ENCODE measurements at regions not wholly inside any gene's neighbourhood (a gene's known extent, or its start where the extent isn't known, plus 50 kb on each side); places are given as distances from the start of the nearest gene placed in this dataset.
"Not testable (repeated sequence)": the region's sequence is repeated elsewhere in the genome, so short reads cannot be mapped to it uniquely, and the experiment has no call there.

DNA sequence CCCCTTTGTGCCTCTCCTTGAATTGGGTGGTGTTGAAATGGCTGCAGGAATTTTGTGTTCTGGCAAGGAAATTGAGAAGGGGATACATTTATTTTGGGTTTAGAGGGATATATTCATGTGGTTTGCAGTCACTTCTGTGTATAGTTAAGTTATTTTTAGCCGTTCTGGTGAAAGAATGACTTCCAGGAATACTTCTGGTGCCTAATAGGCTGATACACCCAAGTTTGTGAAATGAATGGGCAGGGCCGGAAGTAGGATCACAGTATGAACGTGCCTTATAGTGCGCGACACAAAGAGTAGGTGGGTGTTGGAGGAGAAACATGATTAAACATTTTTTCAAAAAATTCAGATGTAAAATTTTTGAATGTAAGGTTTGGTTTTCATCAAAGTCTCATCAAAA, 168.6 kb upstream of the ATP5MC3 start:
- DNase-seq (ENCODE audit: low read depth), result no peak

GRCh38 chr2:175342085-175342484, 160.6 kb upstream of the ATP5MC3 start:
- DNase-seq (ENCODE audit: low read depth), result no peak

- DNase-seq (ENCODE audit: low read depth), result no peak
Observed at GRCh38 chr2:175330195-175330594, 148.7 kb upstream of the ATP5MC3 start.

- no peak for DNase-seq (ENCODE audit: low read depth)
Observed at GRCh38 chr2:175326801-175327200, 145.3 kb upstream of the ATP5MC3 start.

DNA sequence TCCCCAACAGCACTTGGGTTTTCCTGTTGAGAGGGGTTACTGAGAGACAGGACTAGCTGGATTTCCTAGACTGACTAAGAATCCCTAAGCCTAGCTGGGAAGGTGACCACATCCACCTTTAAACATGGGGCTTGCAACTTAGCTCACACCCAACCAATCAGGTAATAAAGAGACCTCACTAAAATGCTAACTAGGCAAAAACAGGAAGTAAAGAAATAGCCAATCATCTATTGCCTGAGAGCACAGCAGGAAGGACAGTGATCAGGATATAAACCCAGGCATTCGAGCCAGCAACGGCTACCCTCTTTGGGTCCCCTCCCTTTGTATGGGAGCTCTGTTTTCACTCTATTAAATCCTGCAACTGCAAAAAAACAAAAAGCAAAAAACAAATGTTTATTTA, 144.7 kb upstream of the ATP5MC3 start:
- DNase-seq (ENCODE audit: low read depth), result not testable (repeated sequence)

DNA sequence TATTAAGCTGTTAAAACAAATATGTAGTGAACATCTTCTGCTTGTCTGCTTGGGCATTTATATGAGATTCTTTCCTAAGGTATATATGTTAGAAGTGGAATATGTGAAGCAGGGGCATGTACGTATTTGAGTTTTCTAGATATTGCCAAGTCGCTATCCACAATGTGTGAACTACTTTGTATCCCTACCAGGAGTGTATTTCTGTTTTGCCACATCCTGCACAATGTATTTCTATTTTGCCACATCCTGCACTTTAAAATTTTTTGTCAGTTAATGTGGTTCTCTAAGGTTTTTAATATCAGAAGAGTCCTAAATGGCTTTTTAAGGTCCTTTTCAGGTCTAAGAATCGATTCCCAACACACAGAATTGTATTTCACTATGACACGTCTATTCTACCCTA, 141.7 kb upstream of the ATP5MC3 start:
- no peak for DNase-seq (ENCODE audit: low read depth)

DNA sequence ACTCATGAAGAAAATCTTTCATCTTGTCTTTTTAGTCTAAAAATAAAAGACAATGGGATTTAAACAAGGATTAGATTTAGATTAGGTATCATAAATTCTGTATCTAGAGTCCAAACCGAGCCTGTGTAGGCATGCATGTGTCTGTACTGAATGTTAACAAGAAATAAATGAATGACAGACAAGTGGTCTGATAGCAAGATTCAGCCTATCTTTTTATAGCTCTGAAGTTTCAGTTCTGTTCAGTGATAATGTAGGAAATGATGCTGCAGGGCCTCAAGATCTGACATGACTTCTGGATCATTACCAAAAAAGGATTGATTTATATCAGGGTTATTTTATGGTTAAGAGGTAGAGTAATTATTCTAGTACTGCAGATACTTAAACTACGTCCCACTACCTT, 137.0 kb upstream of the ATP5MC3 start:
- DNase-seq (ENCODE audit: low read depth), result no peak

DNA sequence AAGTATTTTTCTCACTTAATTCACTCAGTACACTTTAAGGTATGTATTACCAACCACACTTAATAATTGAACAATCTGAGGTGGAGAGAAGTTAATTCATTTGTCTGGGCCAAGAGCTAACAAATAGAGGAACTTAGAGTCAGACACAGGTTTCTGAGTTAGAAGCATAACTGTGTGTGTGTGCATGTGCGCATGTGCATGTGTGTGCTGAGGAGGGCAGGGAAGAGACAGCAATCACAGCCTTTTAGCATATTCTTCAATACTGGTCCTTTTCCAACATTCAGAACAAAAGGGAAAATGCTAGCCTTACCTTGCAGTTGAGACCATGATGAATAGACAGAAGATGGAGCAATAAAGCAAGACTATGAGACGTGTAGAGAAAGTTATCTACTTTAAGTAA, 136.2 kb upstream of the ATP5MC3 start:
- DNase-seq (ENCODE audit: low read depth), result no peak

GRCh38 chr2:175312137-175312536, 130.6 kb upstream of the ATP5MC3 start:
- no peak for DNase-seq (ENCODE audit: low read depth)

DNA sequence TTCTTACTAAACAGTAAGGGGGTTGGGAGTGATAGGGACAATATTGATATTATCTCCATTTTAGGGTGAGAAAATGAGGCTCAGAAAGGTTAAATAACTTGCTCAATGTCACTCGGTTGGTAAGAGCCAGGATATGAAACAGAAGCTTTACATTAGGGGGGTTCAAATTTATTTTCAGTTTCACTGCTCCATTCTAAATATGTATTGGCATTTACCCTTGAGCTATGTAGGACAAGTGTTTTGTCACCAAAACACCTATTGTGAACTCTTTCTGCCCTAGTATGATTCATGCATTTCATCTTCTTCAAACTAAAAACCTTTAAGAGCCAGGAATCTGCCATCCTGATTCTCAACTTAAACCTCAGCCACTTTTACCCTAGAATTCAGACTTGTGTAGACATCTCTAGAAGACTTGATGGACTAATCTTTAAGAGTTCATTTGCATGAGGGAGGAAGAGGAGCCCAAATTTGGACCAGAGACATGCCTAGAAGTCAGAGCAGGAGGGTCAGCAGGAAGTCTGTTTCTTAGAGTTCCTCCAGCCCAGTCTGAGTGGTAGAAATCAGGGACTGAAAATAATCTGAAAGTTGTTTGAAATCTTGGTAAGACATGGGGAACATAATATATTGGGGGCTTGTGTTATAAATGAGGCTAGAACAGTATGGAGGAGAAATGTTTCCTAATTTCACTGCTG, 129.4 kb upstream of the ATP5MC3 start:
- no peak for DNase-seq (ENCODE audit: low read depth)

DNA sequence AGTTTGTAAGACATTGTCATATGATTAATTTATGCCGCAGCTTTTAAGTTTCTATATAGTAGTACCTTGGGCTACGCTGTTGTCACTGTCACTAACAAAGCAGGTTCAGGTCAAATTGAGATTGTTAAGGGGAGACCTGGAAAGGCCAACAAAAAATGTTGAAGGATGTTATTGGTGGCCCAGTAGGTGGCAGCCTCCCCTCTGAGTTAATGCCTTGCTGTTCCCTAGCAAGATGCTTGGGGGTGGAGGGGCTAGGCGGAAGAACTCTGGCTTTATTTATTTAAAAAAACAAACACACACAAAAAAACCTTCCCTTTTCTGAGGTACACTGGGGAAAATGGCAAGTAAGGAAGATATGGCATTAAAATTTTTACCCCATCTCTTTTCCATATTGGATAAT, 128.3 kb upstream of the ATP5MC3 start:
- DNase-seq (ENCODE audit: low read depth), result no peak

DNA sequence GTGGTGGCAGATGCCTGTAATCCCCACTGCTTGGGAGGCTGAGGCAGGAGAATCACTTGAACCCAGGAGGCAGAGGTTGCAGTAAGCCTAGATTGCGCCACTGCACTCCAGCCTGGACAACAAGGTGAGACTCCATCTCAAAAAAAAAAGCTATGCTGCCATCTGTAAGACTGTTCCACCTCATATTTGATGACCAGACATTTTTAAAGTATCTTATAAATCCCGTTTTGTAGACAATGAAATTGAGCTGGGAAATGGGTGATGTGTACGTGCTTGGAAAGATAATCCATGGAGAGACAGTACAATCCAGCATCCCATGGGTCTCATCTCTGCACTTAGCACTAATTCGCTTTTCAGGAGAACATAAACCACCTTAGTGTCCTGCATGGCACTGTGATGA, 126.5 kb upstream of the ATP5MC3 start:
- no peak for DNase-seq (ENCODE audit: low read depth)

DNA sequence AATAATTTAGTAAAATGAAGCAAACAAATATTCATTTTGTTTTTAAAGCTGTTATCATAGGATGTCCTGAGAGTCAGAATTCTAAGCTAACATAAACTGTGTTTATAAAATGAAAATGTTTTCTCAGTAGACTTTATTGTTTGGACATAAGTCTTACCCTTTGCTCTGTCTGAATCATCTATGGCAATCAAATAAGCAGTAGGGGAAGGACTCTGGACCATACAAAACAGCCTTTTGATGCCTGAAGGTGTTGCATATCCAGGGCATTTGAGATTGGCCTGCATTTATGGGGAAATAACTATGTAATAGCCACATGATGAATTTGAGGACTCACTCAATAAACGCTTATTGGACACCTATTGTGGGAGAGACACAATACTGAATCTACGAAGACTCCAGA, 123.0 kb upstream of the ATP5MC3 start:
- no peak for DNase-seq (ENCODE audit: low read depth)

DNA sequence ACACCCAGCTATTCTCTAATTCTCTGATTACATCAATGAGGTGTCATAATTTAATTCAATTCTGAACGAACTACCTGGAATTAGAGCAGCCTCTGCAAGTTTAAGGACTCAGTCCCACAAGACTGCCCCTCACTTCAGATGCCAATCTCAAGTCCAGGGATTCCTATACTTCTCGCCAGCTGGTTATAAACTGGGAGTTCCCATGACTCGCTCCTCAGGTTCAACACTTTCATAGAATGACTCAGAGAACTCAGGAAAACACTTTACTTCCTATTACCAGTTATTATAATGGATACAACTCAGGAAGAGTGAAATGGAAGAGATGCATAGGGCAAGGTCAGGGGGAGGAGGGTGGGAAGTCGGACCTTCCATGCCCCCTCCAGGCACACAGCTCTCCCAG, 112.3 kb upstream of the ATP5MC3 start:
- no peak for DNase-seq (ENCODE audit: low read depth)

DNA sequence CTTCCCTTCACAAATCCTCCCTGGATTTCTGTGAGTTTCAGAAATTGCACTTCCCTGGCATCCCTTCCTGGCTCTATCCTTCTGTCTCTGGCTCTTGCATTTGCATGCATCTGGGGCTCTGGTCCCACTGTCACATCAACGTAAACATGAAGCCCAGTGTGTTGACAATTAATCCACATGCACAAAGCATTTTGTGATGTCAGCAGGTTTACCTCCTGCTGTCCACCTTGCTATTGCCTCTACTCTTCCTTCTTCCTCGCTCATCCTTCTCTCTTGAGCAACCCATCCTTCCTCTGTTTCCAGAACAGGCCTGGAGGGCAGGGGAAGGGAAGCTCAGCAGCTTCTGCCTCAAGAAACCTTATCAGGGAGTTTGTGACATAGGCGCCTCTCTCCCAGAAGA, 111.7 kb upstream of the ATP5MC3 start:
- DNase-seq (ENCODE audit: low read depth), result no peak

DNA sequence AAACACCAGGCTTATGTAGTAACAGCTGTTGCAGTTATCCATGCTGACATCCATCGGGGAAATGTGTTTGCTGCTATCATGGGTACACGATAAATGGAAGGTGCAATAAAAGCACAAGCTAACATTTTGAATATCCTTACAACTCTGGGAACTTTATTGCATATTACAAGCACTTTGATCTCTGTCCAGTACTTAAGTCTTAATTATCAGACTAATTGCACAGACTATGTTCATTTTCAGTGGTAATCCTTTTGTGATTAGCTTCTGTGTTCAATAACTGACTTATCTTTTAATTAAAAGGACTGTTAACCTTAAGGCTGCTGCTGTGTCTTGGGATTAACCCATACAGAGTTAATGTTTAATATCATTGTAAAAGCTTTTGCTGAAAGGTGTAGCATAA, 101.4 kb upstream of the ATP5MC3 start:
- no peak for DNase-seq (ENCODE audit: low read depth)

DNA sequence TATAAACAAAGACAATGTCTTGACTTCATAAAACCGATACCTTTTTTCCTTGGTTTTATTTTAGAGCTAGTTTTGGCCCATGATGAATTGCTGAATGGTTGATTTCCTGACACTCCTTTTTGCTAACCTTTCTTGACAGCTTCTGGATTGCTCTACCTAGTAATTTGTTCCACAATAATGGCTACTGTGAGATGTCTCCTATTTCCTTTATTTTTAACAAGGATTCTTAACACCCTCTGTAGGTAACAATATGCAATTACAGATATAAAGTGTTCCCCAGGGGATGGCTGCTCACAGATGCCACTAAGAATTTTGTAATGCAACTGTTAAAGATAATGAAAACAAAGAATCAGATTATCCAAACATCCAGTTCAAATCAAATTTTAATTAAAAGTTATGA, 100.8 kb upstream of the ATP5MC3 start:
- peak; percentile 3 for DNase-seq (ENCODE audit: low read depth)

GRCh38 chr2:175277772-175278171, 96.3 kb upstream of the ATP5MC3 start:
- no peak for DNase-seq (ENCODE audit: low read depth)

- DNase-seq (ENCODE audit: low read depth), result no peak
Observed at GRCh38 chr2:175275539-175275938, 94.0 kb upstream of the ATP5MC3 start.

DNA sequence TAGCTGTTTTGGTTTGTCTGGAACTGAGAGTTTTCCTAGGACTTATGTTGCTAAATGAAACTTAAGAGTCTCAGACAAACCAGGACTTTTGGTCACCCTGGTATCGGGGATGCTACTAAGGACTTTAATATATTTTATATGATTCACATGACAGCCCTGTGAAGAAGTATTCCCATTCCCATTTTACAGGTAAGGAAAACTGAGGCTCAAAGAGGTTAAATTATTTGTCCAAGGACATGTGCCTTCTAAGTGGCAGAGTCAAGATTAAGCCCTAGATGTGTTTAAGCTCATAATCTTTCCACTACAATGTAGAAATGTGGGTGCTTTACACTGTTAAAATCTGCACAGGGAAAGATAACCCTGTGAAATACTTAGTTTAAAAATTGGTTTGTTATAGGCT, 77.7 kb upstream of the ATP5MC3 start:
- no peak for DNase-seq (ENCODE audit: low read depth)

GRCh38 chr2:175256806-175257585, 75.5 kb upstream of the ATP5MC3 start:
- no peak for DNase-seq (ENCODE audit: low read depth)

- DNase-seq (ENCODE audit: low read depth), result not testable (repeated sequence)
Observed at GRCh38 chr2:175256391-175256790, 74.9 kb upstream of the ATP5MC3 start.

DNA sequence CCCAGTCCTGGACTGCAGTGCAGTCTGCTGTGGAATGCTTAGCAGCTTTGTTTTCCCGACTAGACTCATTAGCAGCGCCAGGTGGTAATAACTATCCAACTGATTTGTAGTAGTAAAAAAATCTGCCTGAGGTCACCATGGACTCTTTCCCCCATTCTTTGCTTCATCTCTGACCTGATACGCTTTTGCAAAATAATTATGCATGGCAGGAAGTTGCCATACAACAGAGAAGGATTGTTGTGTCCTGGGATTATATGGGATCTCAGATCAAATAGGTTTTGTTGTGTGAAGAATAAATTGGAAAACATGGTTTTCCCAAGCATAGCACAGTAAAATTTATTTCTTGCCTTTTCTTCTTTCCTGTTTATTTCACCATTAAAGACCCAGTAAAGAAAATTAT, 72.4 kb upstream of the ATP5MC3 start:
- no peak for DNase-seq (ENCODE audit: low read depth)
